ENCODE measurements at regions not wholly inside any gene's neighbourhood (a gene's known extent, or its start where the extent isn't known, plus 50 kb on each side); places are given as distances from the start of the nearest gene placed in this dataset.

DNA sequence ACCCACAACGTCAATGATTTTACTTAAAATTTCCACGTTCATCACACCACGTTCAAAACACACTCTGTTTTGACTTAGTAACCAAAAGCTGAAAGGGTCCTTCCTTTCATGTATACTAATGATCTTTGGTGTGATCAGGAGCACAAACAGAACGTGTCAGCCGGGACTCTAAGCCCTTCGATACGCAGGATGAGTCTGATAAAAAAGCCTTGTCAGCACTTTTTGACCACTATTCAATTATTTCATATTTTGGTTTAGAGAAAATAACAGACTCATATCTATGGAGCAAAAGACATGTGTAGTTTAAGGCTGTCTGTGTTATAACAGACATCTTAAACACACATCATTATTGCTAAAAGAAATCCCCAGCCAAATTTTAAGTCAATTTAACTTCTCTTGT, 345.3 kb downstream of the ZNF516 start:
- H3K27me3 Mint-ChIP-seq (ENCODE audit: low read depth), result no peaks in the 10 kb centered on the region
- peaks cover 51% of the 10 kb centered on the region for H3K4me1 Mint-ChIP-seq
- H3K27ac Mint-ChIP-seq, result no peak overlapping the region
- no peak for DNase-seq (ENCODE audit: low spot score in 2 of 2, unreplicated experiment in 2 of 2)
- peaks cover 3% of the 10 kb centered on the region for H3K9me3 Mint-ChIP-seq
- H3K36me3 Mint-ChIP-seq, result no peaks in the 10 kb centered on the region
- H3K4me3 Mint-ChIP-seq, result no peak overlapping the region
- TF ChIP-seq, protein P1, sequence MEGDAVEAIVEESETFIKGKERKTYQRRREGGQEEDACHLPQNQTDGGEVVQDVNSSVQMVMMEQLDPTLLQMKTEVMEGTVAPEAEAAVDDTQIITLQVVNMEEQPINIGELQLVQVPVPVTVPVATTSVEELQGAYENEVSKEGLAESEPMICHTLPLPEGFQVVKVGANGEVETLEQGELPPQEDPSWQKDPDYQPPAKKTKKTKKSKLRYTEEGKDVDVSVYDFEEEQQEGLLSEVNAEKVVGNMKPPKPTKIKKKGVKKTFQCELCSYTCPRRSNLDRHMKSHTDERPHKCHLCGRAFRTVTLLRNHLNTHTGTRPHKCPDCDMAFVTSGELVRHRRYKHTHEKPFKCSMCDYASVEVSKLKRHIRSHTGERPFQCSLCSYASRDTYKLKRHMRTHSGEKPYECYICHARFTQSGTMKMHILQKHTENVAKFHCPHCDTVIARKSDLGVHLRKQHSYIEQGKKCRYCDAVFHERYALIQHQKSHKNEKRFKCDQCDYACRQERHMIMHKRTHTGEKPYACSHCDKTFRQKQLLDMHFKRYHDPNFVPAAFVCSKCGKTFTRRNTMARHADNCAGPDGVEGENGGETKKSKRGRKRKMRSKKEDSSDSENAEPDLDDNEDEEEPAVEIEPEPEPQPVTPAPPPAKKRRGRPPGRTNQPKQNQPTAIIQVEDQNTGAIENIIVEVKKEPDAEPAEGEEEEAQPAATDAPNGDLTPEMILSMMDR (IDR thresholded peaks at IDR 0.05; ENCODE audit: unreplicated experiment), result no peak

DNA sequence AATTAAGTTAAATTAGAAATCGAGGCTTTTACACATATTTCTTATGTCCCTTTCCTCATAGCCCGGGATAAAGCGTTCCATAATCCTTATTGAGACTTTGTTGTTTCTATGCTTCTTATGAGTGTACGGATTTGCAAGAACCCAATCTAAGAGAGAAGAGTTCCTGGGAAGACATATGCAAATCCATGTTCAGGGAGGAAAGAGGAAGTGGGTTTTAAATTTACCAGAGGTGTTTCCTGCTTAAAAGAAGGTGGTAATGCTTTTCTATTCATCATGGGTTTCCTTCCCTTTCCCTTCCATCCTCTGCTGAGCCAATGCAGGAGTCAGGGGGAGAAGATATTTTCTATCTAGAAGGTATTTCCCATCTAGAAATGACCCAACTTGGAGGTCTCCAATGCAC, 345.8 kb downstream of the ZNF516 start:
- TF ChIP-seq, protein P1 (IDR thresholded peaks at IDR 0.05; ENCODE audit: unreplicated experiment), result no peak
- Mint-ChIP-seq H3K9me3 (peaks cover 3% of the 10 kb centered on the region), H3K27me3 (ENCODE audit: low read depth) (no peaks in the 10 kb centered on the region), H3K27ac (no peak overlapping the region), H3K4me3 (no peak overlapping the region), H3K36me3 (no peaks in the 10 kb centered on the region), H3K4me1 (peaks cover 53% of the 10 kb centered on the region)
- no peak for DNase-seq (ENCODE audit: low spot score in 2 of 2, unreplicated experiment in 2 of 2)

DNA sequence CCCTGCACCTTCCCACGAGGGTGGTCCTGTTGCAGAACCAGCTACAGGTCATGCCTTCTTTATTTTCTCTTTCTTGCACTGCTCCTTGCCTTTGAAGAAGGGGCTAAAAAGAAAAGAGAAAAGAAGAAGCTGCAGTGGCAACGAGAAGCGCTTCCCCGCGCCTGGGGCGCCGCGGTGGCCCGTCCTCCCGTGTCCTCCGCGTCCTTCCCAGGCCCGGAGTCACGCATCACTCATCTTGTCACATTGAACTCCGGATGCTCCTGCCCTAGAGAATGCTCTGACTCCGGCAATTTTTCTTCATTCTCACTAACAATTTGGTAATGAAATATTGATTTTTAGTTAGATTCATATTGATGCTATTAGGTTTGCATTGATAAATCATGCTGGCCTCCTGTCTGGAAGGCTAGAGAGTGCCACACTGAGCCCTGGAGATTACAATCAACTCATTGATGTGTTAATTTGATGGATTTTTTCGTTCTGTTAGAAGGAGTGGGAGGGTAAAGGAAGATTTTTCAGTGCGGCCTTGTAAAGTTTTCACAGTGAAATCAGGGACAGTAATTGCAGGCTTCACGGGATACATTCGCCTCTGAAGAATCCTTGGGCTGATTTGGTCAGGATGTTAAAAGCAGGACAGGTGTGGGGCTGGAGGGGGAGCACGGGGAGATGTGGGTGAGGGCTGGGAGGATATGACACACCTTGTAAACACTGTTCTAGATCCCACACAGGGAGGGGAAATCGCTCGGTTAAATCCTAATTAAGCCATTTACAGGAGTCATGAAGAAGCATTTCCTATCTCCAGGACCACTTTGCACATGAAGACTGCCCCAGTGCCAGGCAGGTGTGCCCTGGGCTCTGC, 349.3 kb downstream of the ZNF516 start:
- TF ChIP-seq, protein P1 (IDR thresholded peaks at IDR 0.05; ENCODE audit: unreplicated experiment), result no peak
- no peaks in the 10 kb centered on the region for H3K27me3 Mint-ChIP-seq (ENCODE audit: low read depth)
- H3K4me1 Mint-ChIP-seq, result peaks cover 61% of the 10 kb centered on the region
- no peaks in the 10 kb centered on the region for H3K36me3 Mint-ChIP-seq
- no peaks in the 10 kb centered on the region for H3K9me3 Mint-ChIP-seq
- H3K4me3 Mint-ChIP-seq, result no peak overlapping the region
- no peak for DNase-seq (ENCODE audit: low spot score in 2 of 2, unreplicated experiment in 2 of 2)
- H3K27ac Mint-ChIP-seq, result peak overlapping the region; percentile 83

DNA sequence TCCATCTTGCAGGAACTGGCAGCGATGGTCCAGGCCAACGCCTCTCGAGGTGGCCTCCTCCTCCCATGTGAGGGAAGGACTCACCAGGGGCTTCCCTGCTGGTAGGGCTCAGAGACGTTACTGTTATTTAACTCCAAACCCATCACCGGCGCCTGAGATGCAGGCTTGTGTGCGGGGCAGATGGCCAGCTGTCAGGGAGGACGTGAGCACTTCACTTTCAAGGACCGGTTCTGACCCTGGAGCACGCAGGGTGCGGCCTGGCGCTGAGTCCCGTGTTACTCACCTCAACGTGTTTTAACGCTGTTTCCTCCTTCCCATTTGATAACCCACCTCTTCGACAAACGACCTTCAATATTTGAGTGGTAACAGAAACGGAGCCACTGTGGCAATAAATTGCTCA, 350.2 kb downstream of the ZNF516 start:
- TF ChIP-seq, protein P1 (IDR thresholded peaks at IDR 0.05; ENCODE audit: unreplicated experiment), result no peak
- peaks cover 5% of the 10 kb centered on the region for H3K9me3 Mint-ChIP-seq
- peaks cover 3% of the 10 kb centered on the region for H3K36me3 Mint-ChIP-seq
- H3K4me3 Mint-ChIP-seq, result no peak overlapping the region
- H3K4me1 Mint-ChIP-seq, result peaks cover 55% of the 10 kb centered on the region
- H3K27me3 Mint-ChIP-seq (ENCODE audit: low read depth), result no peaks in the 10 kb centered on the region
- H3K27ac Mint-ChIP-seq, result peak overlapping the region; percentile 52
- no peak for DNase-seq (ENCODE audit: low spot score in 2 of 2, unreplicated experiment in 2 of 2)

DNA sequence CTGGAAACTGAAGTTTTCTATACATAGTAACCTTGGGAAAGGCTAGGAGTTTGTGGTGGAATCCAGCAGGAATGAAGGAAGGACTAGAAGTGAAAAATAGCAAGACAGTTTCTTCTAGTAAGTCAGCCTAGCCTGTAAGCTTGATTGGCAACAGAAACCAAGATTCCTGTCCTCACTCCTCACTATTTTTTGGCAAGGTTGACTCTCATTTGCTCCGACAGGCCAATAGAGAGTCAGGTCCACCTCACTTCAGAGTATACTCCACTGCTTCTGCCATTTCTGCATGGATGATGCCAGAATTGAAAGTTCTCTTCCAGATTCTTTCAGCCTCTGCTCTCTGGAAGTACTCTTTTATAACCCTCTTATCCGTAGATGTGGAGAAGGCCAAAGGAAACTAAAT, 352.4 kb downstream of the ZNF516 start:
- Mint-ChIP-seq H3K4me1 (peaks cover 49% of the 10 kb centered on the region), H3K4me3 (no peak overlapping the region), H3K27ac (no peak overlapping the region), H3K27me3 (ENCODE audit: low read depth) (no peaks in the 10 kb centered on the region), H3K9me3 (peaks cover 9% of the 10 kb centered on the region), H3K36me3 (peaks cover 3% of the 10 kb centered on the region)
- TF ChIP-seq, protein P1 (IDR thresholded peaks at IDR 0.05; ENCODE audit: unreplicated experiment), result no peak
- no peak for DNase-seq (ENCODE audit: low spot score in 2 of 2, unreplicated experiment in 2 of 2)
